Aorta (tissue), 5 donors: ENCODE measurements at regions not wholly inside any gene's neighbourhood (a gene's known extent, or its start where the extent isn't known, plus 50 kb on each side); places are given as distances from the start of the nearest gene placed in this dataset.
"Not testable (repeated sequence)": the region's sequence is repeated elsewhere in the genome, so short reads cannot be mapped to it uniquely, and the experiment has no call there.

Experiments used
- ATAC-seq: fragments of 200-7000 bp; cut with Tn5 transposase; one replicate; pipeline ENCODE4 v1.9.1; 2022; ENCODE audit warnings: moderate library complexity; ENCODE audit not compliant: low FRiP score
- DNase-seq, 2 donors: peaks; one replicate each; pipeline ENCODE4 v3.0.0-alpha.2; 2020
- H3K27ac ChIP-seq, 2 donors: one replicate each; pipeline ENCODE4 v1.5.1; 2013; ENCODE audit warnings: low read length in 2 of 2, mild to moderate bottlenecking in 2 of 2, moderate library complexity in 2 of 2, control low read depth in 1 of 2, inconsistent platforms in 1 of 2, low read depth in 1 of 2
- H3K27me3 ChIP-seq, 2 donors: one replicate each; pipeline ENCODE4 v1.6.1; 2013; ENCODE audit warnings: control low read depth in 1 of 2, low read length in 1 of 2, mild to moderate bottlenecking in 1 of 2, moderate library complexity in 1 of 2; ENCODE audit not compliant: insufficient read depth in 2 of 2, control insufficient read depth in 1 of 2
- H3K36me3 ChIP-seq, 2 donors: one replicate each; pipeline ENCODE4 v1.6.1; 2013; ENCODE audit warnings: control low read depth in 1 of 2, low read length in 1 of 2, mild to moderate bottlenecking in 1 of 2; ENCODE audit not compliant: insufficient read depth in 2 of 2, control insufficient read depth in 1 of 2
- H3K4me1 ChIP-seq, 2 donors: one replicate each; pipeline ENCODE4 v1.6.1; 2013; ENCODE audit warnings: low read length in 2 of 2, control low read depth in 1 of 2, mild to moderate bottlenecking in 1 of 2, moderate library complexity in 1 of 2; ENCODE audit not compliant: insufficient read depth in 2 of 2, control insufficient read depth in 1 of 2
- H3K4me3 ChIP-seq, 2 donors: one replicate each; pipeline ENCODE4 v1.5.1; 2013; ENCODE audit warnings: low read length in 2 of 2, control low read depth in 1 of 2, mild to moderate bottlenecking in 1 of 2
- H3K9me3 ChIP-seq: one replicate; pipeline ENCODE4 v1.6.1; 2013; ENCODE audit warnings: mild to moderate bottlenecking, low read length; ENCODE audit not compliant: control insufficient read depth
- WGBS, 2 donors: extraction: QIAGEN DNeasy Blood & Tissue Kit; methylation state at CpG; one replicate each; pipeline ENCODE4 v1.1.7; 2013; 5-methylcytosine and 5-hydroxymethylcytosine counted together
- intact Hi-C, 2 donors: fragments of 100-400 bp; cut with DNase I; formaldehyde crosslinking; loops; one replicate each; pipeline versions ENCODE4 v1.14.2 to v1.15.0; 2022
- donor health status: healthy with polysubstance abuse.
- donor health status: Bipolar disorder and iron deficiency.
- donor health status: DM: no; HTN: no; CAD: no.
- donor health status: DM: no; HTN: no; CAD: no.
- donor health status: DM: yes; HTN: yes; CAD: no.

DNA sequence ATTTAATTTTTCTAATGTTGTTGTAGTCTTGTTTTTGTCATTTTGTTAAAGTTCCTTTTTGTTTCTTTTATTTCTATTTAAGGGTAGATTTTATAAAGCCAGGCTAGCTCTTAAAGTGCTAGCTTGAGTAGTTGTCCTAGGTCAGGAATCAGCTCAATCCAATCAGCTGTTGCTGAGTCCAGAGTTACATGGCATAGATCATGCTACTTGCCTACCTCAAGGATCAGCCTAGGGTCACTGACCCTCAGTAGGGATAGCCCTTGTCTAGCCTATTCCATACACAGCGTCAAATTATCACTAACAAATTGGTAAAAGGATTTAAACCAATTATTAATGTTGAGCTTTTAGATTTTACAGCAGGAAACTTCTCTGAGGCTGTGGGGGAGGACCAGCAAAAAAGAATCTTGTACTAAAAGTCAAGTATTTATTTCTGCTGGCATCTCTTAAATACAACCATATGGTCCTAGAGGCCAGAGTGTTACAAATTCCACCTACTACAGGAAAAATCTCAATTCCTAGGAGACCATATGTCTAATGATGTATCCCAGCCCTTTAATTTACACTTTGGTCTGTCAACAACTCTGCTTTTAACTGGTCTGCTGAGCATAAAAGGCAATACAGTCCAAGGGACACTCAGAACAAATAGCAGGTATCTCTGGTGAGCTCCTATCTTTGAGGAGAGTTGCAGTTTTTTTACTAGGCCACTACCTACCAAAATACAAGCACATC is 138.3 kb upstream of the PTPRG start:
- 42 to 74% methylated on average over 1 of the region's 1 CpG for WGBS, 2 donors

DNA sequence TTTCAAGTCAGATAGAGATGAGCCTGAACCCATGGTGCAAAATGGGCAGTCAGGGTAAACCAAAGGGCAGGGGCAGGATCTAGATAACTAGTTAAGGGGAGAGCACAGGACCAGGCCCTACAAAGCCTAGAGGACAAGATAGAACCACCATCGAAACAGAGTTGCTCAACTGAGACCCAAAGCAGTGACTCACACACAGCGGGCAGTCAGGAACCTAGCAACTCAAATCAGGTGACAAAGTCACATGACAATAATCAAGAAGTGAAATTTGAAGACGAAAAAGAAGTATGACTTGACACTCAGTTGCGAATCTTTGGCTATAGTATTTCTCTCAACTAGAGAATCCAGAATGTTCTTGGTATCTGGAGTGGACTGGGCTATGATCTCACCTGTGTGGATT is 136.0 kb upstream of the PTPRG start:
- Histone ChIP-seq H3K27me3 (no peaks in the 10 kb centered on the region), H3K36me3 (no peaks in the 10 kb centered on the region), H3K4me1 (no peaks in the 10 kb centered on the region), H3K4me3 (no peak overlapping the region), H3K9me3 (no peaks in the 10 kb centered on the region), H3K27ac (no peak overlapping the region)
- intact Hi-C loops: no loop called here
- 95 to 97% methylated on average over 4 of the region's 4 CpGs for WGBS, 2 donors
- ATAC-seq (no peak), DNase-seq (no peak)

More for the DNA sequence above, 138.3 kb upstream of the PTPRG start:
- no peak for ATAC-seq
- no peak for DNase-seq
- H3K4me3 ChIP-seq: no peak overlapping the region
- intact Hi-C loops: no loop called here
- no peaks in the 10 kb centered on the region for H3K4me1 ChIP-seq
- no peaks in the 10 kb centered on the region for H3K9me3 ChIP-seq
- H3K27me3 ChIP-seq: no peaks in the 10 kb centered on the region
- H3K36me3 ChIP-seq: no peaks in the 10 kb centered on the region
- H3K27ac ChIP-seq: no peak overlapping the region

DNA sequence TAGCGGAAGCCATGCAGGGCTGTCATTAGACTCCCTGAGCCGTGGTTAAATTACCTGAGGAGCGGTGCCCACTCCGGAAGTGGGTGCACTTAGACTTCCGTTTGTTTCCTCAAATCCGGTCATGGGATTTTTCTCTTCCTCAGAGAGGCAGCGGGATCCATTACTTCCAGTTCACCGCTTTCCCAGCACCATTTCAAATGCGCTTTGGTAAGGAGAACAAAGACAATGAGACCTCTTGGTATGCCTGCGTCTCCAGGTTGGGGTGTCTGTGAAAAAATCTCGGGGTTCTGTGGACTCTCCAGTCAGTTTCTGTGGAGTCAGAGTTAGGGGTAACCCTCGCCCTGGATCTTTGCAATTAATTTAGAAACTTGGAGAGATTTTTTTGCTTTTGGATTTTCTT is 132.3 kb upstream of the PTPRG start:
- Histone ChIP-seq H3K36me3 (no peaks in the 10 kb centered on the region), H3K4me3 (no peak overlapping the region), H3K9me3 (no peaks in the 10 kb centered on the region), H3K4me1 (no peaks in the 10 kb centered on the region), H3K27me3 (no peaks in the 10 kb centered on the region), H3K27ac (no peak overlapping the region)
- ATAC-seq (no peak), DNase-seq (no peak)
- WGBS, 2 donors: 89 to 94% methylated on average over 12 of the region's 12 CpGs
- intact Hi-C loops: no loop called here

DNA sequence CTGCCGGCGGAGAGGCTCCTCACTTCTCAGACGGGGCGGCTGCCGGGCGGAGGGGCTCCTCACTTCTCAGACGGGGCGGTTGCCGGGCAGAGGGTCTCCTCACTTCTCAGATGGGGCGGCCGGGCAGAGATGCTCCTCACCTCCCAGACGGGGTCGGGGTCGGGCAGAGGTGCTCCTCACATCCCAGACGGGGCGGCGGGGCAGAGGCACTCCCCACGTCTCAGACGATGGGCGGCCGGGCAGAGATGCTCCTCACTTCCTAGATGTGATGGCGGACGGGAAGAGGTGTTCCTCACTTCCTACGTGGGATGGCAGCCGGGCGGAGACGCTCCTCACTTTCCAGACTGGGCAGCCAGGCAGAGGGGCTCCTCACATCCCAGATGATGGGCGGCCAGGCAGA is 126.5 kb upstream of the PTPRG start:
- H3K36me3 ChIP-seq, H3K27ac ChIP-seq, H3K4me3 ChIP-seq, ATAC-seq, DNase-seq, intact Hi-C loops, H3K27me3 ChIP-seq, H3K4me1 ChIP-seq, H3K9me3 ChIP-seq: not testable (repeated sequence)
- WGBS, 2 donors: 97% methylated on average over 13 to 19 of the region's 28 CpGs

DNA sequence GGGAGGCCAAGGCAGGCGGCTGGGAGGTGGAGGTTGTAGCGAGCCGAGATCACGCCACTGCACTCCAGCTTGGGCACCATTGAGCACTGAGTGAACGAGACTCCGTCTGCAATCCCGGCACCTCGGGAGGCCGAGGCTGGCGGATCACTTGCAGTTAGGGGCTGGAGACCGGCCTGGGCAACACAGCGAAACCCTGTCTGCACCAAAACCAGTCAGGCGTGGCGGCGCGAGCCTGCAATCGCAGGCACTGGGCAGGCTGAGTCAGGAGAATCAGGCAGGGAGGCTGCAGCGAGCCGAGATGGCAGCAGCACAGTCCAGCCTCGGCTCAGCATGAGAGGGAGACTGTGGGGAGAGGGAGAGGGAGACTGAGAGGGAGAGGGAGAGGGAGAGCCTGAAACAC is 126.0 kb upstream of the PTPRG start:
- H3K36me3 ChIP-seq, H3K27me3 ChIP-seq, H3K4me3 ChIP-seq, H3K4me1 ChIP-seq, H3K27ac ChIP-seq, DNase-seq, H3K9me3 ChIP-seq, ATAC-seq, intact Hi-C loops: not testable (repeated sequence)
- 85 to 88% methylated on average over 14 to 20 of the region's 20 CpGs for WGBS, 2 donors

DNA sequence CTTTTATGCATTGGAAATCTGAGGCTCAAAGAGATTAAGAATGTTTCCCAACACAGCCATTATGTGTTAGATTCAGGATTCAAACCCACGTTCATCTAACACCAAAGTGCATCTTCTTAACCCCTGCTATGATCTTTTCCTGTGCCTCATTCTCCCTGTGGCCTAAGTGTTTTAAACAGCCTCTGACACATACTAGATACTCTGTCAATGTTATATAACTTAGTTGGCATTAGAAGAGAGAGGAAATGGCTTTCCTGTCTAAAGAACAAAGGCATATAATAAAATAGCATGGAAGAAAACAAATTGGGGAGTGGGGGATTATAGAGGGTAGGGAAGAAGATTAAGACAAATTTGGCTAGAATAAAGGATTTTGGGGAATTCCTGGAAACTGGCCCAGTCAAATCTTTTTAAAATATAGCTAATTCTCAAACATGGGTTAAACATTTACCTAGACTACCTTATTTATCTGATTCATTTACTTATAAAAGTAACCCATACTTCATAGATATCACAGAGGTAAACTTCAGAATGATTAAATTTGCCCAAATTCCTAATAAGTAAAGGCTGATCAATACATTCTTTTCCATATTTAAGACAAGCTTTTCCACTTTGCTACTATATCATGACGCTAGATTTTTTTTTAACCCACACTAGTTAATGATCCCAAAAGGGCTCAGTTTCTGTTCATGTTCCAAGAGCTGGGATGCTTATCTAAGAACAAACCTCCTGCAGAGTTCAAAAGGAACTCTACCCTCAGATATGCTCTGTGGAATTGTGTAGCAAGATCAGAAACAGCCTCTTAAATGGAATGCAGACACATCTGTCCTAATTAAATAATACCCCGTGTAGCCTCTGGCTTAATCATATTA is 122.9 kb upstream of the PTPRG start:
- DNase-seq: no peak
- intact Hi-C loops: no loop called here
- 60 to 64% methylated on average over 3 of the region's 3 CpGs for WGBS, 2 donors

DNA sequence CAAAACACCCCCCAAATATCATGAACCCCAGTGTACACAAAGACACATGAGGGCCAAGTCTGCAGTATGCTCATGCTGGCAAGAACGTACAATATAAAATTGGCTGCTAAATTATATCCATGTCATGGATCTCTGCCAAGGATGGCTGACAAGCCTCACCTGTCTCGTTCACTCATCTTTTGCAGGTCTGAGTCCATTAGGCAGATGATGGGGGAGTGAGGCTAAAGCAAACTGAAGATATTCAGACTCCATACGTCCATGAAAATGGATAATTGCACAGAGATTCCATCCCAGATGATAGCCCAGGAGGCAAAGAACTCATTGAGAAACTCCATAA is 122.3 kb upstream of the PTPRG start:
- ATAC-seq (no peak), DNase-seq (no peak)
- Histone ChIP-seq H3K27me3 (no peaks in the 10 kb centered on the region), H3K4me3 (no peak overlapping the region), H3K27ac (no peak overlapping the region), H3K9me3 (no peaks in the 10 kb centered on the region), H3K36me3 (no peaks in the 10 kb centered on the region), H3K4me1 (no peaks in the 10 kb centered on the region)
- intact Hi-C loops: no loop called here
- WGBS, 2 donors: 82 to 83% methylated on average over 3 of the region's 3 CpGs

More for the DNA sequence above, 122.9 kb upstream of the PTPRG start:
- ATAC-seq: no peak
- H3K4me1 ChIP-seq: no peaks in the 10 kb centered on the region
- no peaks in the 10 kb centered on the region for H3K9me3 ChIP-seq
- no peaks in the 10 kb centered on the region for H3K36me3 ChIP-seq
- no peak overlapping the region for H3K4me3 ChIP-seq
- no peaks in the 10 kb centered on the region for H3K27me3 ChIP-seq
- H3K27ac ChIP-seq: no peak overlapping the region

DNA sequence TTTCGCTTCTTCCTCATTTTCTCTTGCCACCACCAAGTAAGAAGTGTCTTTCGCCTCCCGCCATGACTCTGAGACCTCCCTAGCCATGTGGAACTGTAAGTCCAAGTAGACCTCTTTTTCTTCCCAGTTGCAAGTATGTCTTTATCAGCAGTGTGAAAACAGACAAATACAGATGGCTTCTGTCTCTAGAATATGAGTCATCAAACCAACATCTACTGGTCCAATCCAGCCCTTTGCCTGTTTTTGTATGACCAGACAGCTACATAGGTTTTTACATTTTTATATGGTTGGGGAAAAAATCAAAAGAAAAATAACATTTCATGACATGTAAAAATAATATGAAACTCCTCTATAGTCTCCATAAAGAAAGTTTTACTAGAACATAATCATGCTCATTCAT is 118.7 kb upstream of the PTPRG start:
- 91 to 94% methylated on average over 3 of the region's 3 CpGs for WGBS, 2 donors
- no peak overlapping the region for H3K4me3 ChIP-seq
- H3K4me1 ChIP-seq: no peaks in the 10 kb centered on the region
- H3K9me3 ChIP-seq: no peaks in the 10 kb centered on the region
- H3K27ac ChIP-seq: no peak overlapping the region
- H3K27me3 ChIP-seq: no peaks in the 10 kb centered on the region
- H3K36me3 ChIP-seq: no peaks in the 10 kb centered on the region
- intact Hi-C loops: no loop called here
- no peak for ATAC-seq
- DNase-seq: no peak

DNA sequence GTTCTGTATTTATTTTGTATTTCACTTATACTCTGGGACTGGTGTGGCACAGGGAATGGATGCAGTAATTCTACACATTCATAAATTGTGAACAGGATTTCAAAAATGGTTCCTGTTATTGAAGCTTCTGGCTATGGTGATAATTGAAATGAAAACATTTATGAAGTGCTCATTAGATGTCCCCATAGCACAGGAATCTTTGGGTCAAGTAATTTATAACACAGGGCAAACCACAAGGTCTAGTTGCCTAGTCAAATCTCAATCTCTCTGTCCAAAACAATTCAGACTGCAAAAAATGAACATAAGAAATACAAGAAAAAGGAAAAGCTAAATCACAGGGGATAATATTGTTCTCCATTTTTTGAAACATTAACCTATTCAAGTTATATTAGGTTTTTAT is 117.5 kb upstream of the PTPRG start:
- H3K27me3 ChIP-seq: no peaks in the 10 kb centered on the region
- no peaks in the 10 kb centered on the region for H3K4me1 ChIP-seq
- H3K9me3 ChIP-seq: no peaks in the 10 kb centered on the region
- ATAC-seq (no peak), DNase-seq (no peak)
- no peaks in the 10 kb centered on the region for H3K36me3 ChIP-seq
- intact Hi-C loops: no loop called here
- H3K27ac ChIP-seq: no peak overlapping the region
- no peak overlapping the region for H3K4me3 ChIP-seq
